HepG2 (cell line): ENCODE measurements at regions not wholly inside any gene's neighbourhood (a gene's known extent, or its start where the extent isn't known, plus 50 kb on each side); places are given as distances from the start of the nearest gene placed in this dataset.

Experiments
- NR2F2 ChIP-seq: IDR thresholded peaks from 2 replicates; pipeline ENCODE4 v1.6.1; 2012; ENCODE audit warnings: low read depth, inconsistent platforms, borderline replicate concordance
- THAP11 ChIP-seq: IDR thresholded peaks from 2 replicates; pipeline ENCODE4 v1.6.1; 2016; ENCODE audit warnings: missing biosample characterization, missing genetic modification reagents
- ZNF704 ChIP-seq: sonication (generic); formaldehyde crosslinking; IDR thresholded peaks from 2 replicates; pipeline ENCODE4 v1.8.1; 2023; ENCODE audit warnings: mild to moderate bottlenecking, inconsistent platforms, moderate library complexity, missing genetic modification reagents, borderline replicate concordance
- TF ChIP-seq, protein P1 (sequence below), 2 experiments: sonication (generic) in 1 of 2; formaldehyde crosslinking in 1 of 2; IDR thresholded peaks; 2 replicates each; pipeline versions ENCODE4 v1.5.1 to v1.6.1; 2011 to 2020; ENCODE audit warnings: borderline replicate concordance in 1 of 2, low read depth in 1 of 2, low read length in 1 of 2, mild to moderate bottlenecking in 1 of 2, missing genetic modification reagents in 1 of 2, moderate library complexity in 1 of 2

DNA sequence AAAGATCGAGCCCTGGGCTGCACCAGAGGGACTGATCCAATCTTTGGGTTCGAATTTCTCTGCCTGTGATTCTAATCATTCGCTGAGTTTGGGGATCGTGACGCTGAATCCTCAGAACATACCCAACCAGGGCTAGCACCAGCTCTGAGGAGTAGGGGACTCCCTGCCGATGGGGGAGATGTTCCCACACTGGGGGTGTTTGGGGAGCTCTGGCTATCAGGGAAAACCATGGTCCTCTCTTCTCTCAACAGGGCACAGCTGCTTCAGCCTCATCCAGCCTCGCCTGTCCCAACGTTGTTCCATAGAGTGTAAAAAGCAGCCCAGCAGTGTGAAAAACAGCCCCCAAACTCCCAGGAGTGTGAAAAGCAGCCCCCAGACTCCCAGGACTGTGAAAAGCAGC, 136.6 kb downstream of the ANKRD60 start:
- no peak for TF ChIP-seq THAP11
- TF ChIP-seq NR2F2 = no peak
- TF ChIP-seq ZNF704 (CRISPR knock-in tag) = no peak
- TF ChIP-seq, protein P1, sequence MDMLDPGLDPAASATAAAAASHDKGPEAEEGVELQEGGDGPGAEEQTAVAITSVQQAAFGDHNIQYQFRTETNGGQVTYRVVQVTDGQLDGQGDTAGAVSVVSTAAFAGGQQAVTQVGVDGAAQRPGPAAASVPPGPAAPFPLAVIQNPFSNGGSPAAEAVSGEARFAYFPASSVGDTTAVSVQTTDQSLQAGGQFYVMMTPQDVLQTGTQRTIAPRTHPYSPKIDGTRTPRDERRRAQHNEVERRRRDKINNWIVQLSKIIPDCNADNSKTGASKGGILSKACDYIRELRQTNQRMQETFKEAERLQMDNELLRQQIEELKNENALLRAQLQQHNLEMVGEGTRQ (IDR thresholded peaks at IDR 0.05; ENCODE audit: low read depth, low read length) = no peak
- TF ChIP-seq, protein P1 (CRISPR knock-in tag; IDR thresholded peaks at IDR 0.05; ENCODE audit: borderline replicate concordance) = no peak
